ENCODE measurements at regions not wholly inside any gene's neighbourhood (a gene's known extent, or its start where the extent isn't known, plus 50 kb on each side); places are given as distances from the start of the nearest gene placed in this dataset.

GRCh38 chr10:6667679-6668270 is 87.7 kb upstream of the PRKCQ start:
- no peak overlapping the region for H3K4me3 ChIP-seq (ENCODE audit: low read depth, low read length)
- ChIA-PET CTCF (interaction anchor here (0.6 to 6.3 kb wide), 14 partner anchors 9 to 750 kb away, joined by 3 to 54 read pairs (median 4); partner anchors contain the start of gene SFMBT2), POLR2A (no interaction called here)
- TF ChIP-seq, protein P1, sequence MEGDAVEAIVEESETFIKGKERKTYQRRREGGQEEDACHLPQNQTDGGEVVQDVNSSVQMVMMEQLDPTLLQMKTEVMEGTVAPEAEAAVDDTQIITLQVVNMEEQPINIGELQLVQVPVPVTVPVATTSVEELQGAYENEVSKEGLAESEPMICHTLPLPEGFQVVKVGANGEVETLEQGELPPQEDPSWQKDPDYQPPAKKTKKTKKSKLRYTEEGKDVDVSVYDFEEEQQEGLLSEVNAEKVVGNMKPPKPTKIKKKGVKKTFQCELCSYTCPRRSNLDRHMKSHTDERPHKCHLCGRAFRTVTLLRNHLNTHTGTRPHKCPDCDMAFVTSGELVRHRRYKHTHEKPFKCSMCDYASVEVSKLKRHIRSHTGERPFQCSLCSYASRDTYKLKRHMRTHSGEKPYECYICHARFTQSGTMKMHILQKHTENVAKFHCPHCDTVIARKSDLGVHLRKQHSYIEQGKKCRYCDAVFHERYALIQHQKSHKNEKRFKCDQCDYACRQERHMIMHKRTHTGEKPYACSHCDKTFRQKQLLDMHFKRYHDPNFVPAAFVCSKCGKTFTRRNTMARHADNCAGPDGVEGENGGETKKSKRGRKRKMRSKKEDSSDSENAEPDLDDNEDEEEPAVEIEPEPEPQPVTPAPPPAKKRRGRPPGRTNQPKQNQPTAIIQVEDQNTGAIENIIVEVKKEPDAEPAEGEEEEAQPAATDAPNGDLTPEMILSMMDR (IDR thresholded peaks at IDR 0.05; ENCODE audit: insufficient read depth, low read length, missing control alignments): peak; percentile 48
- no peak for DNase-seq (ENCODE audit: low read depth, low spot score)

GRCh38 chr10:6667150-6667549 is 87.1 kb upstream of the PRKCQ start:
- no peak overlapping the region for H3K4me3 ChIP-seq (ENCODE audit: low read depth, low read length)
- ChIA-PET POLR2A (no interaction called here), CTCF (interaction anchor here (0.7 to 6.3 kb wide), 14 partner anchors 8 to 1020 kb away, joined by 3 to 54 read pairs (median 4); partner anchors contain the start of gene SFMBT2)
- DNase-seq (ENCODE audit: low read depth, low spot score): no peak
- TF ChIP-seq, protein P1 (IDR thresholded peaks at IDR 0.05; ENCODE audit: insufficient read depth, low read length, missing control alignments): no peak

DNA sequence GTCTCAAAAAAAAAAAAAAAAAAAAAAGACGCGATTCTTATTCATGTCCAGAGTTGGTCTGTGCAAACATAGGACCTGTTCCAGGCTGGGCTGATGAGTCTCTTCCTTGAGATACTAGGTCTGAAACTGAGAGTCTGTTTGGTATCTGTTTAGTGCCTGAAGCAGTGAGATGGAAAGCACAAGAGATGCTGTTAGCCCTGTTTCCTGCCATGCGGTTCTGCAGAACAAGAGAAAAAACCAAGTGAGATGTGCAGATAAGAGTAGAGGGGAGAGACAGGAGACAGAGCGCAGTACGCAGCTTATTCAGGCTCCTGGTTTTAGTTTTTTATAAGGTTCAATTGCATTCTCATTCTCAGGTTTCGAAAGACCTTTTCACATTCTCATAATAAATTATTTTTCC is 85.8 kb upstream of the PRKCQ start:
- no peak for DNase-seq (ENCODE audit: low read depth, low spot score)
- CTCF ChIA-PET: interaction anchor here (0.8 to 6.3 kb wide), 4 partner anchors 13 to 1021 kb away, joined by 3 to 54 read pairs (median 15); no protein-coding TSS in a partner anchor
- POLR2A ChIA-PET: no interaction called here
- no peak overlapping the region for H3K4me3 ChIP-seq (ENCODE audit: low read depth, low read length)
- TF ChIP-seq, protein P1 (IDR thresholded peaks at IDR 0.05; ENCODE audit: insufficient read depth, low read length, missing control alignments): no peak

DNA sequence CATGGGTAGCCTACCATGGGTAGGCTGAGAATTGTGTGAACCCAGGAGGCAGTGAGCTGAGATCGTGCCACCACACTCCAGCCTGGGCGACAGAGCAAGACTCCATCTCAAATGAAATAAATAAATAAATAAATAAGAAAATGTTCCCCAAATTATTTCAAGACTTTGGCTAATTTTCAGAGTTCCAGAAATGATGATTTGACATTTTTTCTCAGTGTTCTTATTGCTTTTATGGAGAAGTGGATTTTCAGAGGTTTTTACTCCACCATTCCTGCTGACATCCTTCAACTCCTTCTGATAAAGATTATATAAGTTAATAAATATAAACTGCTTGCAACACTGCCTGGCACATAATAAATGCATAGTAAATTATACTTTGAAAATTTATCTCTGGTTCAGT is 80.4 kb upstream of the PRKCQ start:
- H3K4me3 ChIP-seq (ENCODE audit: low read depth, low read length): no peak overlapping the region
- TF ChIP-seq, protein P1 (IDR thresholded peaks at IDR 0.05; ENCODE audit: insufficient read depth, low read length, missing control alignments): no peak
- ChIA-PET POLR2A (no interaction called here), CTCF (interaction anchor here (1.3 kb wide), 1 partner anchor 243 kb away, joined by 3 read pairs; no protein-coding TSS in a partner anchor)
- DNase-seq (ENCODE audit: low read depth, low spot score): no peak

GRCh38 chr10:6659451-6659850 is 79.4 kb upstream of the PRKCQ start:
- POLR2A ChIA-PET: no interaction called here
- no peak overlapping the region for H3K4me3 ChIP-seq (ENCODE audit: low read depth, low read length)
- TF ChIP-seq, protein P1 (IDR thresholded peaks at IDR 0.05; ENCODE audit: insufficient read depth, low read length, missing control alignments): no peak
- CTCF ChIA-PET: interaction anchor here (2.4 kb wide), 1 partner anchor 9 kb away, joined by 13 read pairs; no protein-coding TSS in a partner anchor
- DNase-seq (ENCODE audit: low read depth, low spot score): no peak

DNA sequence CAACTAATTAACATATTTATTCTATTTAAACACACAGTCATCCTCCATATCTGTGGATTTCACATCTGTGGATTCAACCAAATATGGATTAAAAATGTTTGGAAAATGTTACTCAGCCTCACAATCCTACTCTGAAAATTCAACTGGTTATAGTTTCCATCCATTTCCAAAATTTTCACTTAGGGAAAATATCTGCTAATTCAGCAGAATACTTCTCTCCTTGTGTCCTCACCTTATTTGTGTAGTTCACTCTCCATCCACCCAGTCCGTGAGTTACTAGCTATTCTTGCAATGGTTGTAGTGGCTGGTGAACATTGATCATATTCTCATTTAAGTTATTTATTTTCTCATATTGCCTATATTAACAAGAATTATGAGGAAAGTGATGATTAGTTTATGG is 77.6 kb upstream of the PRKCQ start:
- POLR2A ChIA-PET: no interaction called here

More for the DNA sequence above, 77.6 kb upstream of the PRKCQ start:
- H3K4me3 ChIP-seq (ENCODE audit: low read depth, low read length): no peak overlapping the region
- TF ChIP-seq, protein P1 (IDR thresholded peaks at IDR 0.05; ENCODE audit: insufficient read depth, low read length, missing control alignments): no peak
- CTCF ChIA-PET: interaction anchor here (2.4 kb wide), 1 partner anchor 11 kb away, joined by 13 read pairs; no protein-coding TSS in a partner anchor
- no peak for DNase-seq (ENCODE audit: low read depth, low spot score)
